ENCODE measurements at regions not wholly inside any gene's neighbourhood (a gene's known extent, or its start where the extent isn't known, plus 50 kb on each side); places are given as distances from the start of the nearest gene placed in this dataset.

DNA sequence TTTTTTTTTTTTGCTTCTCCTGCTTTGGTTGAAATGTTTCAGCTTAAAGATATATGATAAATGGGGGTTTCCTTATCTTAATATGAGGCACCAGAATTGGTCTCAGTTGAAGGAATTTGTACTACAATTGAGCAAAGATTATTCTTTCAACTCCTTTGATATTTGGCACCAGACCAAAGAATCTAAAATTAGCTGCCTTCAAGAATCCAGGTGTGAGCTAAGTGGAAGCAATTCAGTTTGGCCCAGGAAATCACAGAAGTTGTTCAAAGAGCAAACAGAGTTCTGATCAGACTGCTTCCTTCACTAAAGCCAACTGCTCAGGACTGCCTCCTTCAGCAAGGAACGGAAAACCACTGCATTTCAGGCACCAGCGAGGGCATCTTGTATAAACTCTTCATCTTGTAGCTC is 68.3 kb upstream of the BCAR3 start:
- no peak for TF ChIP-seq EZH2 (IDR thresholded peaks at IDR 0.05; ENCODE audit: insufficient read depth, poor library complexity, severe bottlenecking)
- TF ChIP-seq EZH2phosphoT487 (IDR thresholded peaks at IDR 0.05; ENCODE audit: insufficient read depth, low read depth) = no peak
